ENCODE measurements at regions not wholly inside any gene's neighbourhood (a gene's known extent, or its start where the extent isn't known, plus 50 kb on each side); places are given as distances from the start of the nearest gene placed in this dataset.

- TF ChIP-seq, protein P1, sequence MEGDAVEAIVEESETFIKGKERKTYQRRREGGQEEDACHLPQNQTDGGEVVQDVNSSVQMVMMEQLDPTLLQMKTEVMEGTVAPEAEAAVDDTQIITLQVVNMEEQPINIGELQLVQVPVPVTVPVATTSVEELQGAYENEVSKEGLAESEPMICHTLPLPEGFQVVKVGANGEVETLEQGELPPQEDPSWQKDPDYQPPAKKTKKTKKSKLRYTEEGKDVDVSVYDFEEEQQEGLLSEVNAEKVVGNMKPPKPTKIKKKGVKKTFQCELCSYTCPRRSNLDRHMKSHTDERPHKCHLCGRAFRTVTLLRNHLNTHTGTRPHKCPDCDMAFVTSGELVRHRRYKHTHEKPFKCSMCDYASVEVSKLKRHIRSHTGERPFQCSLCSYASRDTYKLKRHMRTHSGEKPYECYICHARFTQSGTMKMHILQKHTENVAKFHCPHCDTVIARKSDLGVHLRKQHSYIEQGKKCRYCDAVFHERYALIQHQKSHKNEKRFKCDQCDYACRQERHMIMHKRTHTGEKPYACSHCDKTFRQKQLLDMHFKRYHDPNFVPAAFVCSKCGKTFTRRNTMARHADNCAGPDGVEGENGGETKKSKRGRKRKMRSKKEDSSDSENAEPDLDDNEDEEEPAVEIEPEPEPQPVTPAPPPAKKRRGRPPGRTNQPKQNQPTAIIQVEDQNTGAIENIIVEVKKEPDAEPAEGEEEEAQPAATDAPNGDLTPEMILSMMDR (IDR thresholded peaks at IDR 0.05): no peak
- no peak for TF ChIP-seq POLR2A (IDR thresholded peaks at IDR 0.05)
Measured at GRCh38 chr3:76700323-76700722, 339.6 kb upstream of the ROBO2 start.
